Prostate gland (tissue), 2 donors: ENCODE measurements at regions not wholly inside any gene's neighbourhood (a gene's known extent, or its start where the extent isn't known, plus 50 kb on each side); places are given as distances from the start of the nearest gene placed in this dataset.

Experiments
- POLR2AphosphoS5 ChIP-seq: sonication (generic); formaldehyde crosslinking; IDR thresholded peaks from one replicate; pipeline ENCODE4 v1.6.1; 2017; ENCODE audit warnings: antibody characterized with exemption
- TF ChIP-seq, protein P1 (sequence below), 4 experiments: fragments of 200-600 bp in 2 of 4; fragments of 450-650 bp in 2 of 4; sonication (generic) in 2 of 4; IDR thresholded peaks; 1 replicate in 3 of 4; 2 replicates in 1 of 4; pipeline ENCODE4 v1.5.1; 2016 to 2019; ENCODE audit warnings: antibody characterized with exemption in 4 of 4, mild to moderate bottlenecking in 2 of 4, moderate library complexity in 2 of 4

- TF ChIP-seq, protein P1, sequence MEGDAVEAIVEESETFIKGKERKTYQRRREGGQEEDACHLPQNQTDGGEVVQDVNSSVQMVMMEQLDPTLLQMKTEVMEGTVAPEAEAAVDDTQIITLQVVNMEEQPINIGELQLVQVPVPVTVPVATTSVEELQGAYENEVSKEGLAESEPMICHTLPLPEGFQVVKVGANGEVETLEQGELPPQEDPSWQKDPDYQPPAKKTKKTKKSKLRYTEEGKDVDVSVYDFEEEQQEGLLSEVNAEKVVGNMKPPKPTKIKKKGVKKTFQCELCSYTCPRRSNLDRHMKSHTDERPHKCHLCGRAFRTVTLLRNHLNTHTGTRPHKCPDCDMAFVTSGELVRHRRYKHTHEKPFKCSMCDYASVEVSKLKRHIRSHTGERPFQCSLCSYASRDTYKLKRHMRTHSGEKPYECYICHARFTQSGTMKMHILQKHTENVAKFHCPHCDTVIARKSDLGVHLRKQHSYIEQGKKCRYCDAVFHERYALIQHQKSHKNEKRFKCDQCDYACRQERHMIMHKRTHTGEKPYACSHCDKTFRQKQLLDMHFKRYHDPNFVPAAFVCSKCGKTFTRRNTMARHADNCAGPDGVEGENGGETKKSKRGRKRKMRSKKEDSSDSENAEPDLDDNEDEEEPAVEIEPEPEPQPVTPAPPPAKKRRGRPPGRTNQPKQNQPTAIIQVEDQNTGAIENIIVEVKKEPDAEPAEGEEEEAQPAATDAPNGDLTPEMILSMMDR (IDR thresholded peaks at IDR 0.05) = no peak
- TF ChIP-seq POLR2AphosphoS5 = no peak
Observed at GRCh38 chr2:40548521-40548920, 96.6 kb upstream of the SLC8A1 start.
